ENCODE measurements at regions not wholly inside any gene's neighbourhood (a gene's known extent, or its start where the extent isn't known, plus 50 kb on each side); places are given as distances from the start of the nearest gene placed in this dataset.

DNA sequence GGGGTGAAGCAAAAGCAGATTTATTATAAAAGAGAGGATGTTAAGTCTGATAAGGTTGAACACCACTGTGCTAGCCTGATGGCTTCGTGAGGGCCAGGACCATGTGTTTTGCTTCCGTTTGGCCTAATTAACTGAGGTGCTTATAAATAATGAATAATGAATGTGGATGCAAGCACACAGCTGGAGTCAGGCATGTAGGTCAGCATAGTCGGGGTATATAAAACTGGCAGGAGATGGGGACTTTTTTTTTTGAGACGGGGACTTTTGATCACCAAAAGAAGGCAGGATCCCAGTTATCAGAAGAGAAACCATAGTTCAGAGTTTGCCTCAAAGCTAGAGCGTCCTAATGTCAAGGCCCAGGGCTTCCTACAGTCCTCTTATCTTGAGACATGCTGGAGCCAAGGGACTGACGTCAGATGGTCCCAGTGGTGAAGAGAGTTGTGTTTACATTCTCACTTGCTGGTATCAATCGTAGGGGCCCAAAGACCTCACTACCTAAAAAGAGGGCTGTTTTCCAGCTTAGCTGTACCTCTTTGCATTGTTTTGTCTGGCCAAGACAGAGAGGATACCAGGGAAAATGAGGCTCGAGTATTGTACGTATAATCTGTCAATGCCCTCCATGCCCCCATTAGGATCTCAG lies 50.4 kb downstream of the RTL9 start:
- no peak for DNase-seq (ENCODE audit: low read depth in 2 of 2)

DNA sequence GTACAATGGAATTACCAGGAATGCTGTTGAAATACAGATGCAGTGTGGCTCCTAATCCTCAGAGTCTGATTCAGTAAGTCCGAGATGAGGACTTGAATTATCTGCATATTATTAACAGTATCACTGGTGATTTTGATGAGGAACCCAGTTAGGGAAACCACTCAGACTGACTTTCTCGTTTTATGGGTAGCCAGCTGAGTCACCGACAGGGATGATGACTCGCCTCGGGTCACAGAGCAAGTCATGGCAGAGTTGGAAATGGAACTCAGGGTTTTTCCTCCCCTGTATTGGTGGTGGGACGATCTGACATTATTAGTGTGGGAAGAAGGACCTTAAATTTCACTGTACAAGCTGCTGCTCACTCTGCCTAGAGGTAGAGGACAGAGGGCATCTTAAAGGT lies 51.3 kb downstream of the RTL9 start:
- DNase-seq (ENCODE audit: low read depth in 2 of 2): no peak

DNA sequence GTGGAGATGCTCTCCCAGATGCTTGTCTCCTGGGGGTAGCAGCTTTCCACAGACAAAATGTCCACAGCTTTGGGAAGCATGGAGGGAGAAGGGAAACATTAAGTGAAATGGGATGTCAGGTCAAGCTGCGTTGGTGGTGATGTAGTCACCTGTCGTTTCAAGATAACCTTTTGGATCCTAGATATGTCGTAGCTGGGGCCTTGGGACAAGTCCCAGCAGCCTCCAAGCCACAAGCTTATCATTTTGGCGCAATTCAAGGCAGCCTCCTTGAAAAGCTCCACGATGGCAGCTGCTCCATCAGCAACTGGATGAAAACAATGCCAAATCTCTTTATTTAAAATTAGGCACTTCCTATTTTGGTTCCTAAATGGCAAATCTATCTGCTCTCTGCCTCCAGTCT lies 52.0 kb downstream of the RTL9 start:
- no peak for DNase-seq (ENCODE audit: low read depth in 2 of 2)

DNA sequence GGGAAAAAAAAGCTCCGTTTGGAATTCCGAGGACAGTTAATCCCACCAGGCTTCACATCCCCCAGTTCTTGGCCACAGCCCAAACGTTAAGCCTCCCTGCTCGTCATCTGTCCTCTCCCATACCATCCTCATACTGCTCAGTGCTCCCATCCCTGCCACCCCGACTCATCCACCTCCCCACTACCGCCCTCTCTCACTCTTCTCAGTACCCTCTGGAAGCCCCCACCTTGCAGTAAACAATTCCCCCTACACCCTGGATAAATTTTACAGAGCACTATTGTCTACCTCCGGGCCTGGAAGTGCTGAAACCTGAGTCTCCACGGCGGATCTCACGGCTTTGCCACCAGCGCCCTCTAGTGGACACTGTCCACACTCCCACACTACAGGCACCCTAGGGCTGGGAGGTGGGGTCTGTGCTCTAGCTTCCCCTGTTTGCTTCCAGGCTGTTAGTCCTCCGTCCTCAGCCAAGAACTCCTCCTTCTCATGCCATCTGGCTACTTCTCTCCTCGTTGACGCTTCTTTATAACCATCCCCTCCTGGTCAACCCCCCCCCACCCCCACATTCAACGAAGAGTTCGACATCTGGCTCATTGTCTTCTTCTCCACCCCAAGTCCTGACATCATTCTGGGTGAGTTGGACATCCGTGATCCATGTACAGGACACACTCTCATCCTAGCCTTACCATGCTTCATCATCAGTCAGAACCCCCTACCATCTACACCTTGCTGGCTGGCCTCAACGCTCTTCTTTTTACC lies 54.5 kb downstream of the RTL9 start:
- DNase-seq (ENCODE audit: low read depth in 2 of 2): peak; percentile 9 to 15

DNA sequence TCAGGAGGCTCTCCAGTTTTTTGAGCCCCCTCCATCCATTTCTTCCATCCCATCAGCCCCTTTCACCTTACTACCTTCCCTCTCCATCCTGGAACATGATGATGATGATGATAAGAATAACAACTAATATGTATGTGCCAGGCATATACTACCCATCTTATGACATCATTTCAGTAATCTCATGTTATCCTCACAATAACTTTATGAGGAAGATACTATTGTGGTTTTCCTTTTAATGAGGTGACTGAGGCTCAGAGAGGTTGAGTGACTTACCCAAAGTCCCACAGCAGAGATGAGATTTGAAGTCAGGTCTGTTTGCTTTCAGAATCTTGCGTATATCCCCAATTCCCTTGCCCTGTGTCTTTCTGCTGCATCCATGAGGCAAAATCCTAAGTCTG lies 55.1 kb downstream of the RTL9 start:
- no peak for DNase-seq (ENCODE audit: low read depth in 2 of 2)

DNA sequence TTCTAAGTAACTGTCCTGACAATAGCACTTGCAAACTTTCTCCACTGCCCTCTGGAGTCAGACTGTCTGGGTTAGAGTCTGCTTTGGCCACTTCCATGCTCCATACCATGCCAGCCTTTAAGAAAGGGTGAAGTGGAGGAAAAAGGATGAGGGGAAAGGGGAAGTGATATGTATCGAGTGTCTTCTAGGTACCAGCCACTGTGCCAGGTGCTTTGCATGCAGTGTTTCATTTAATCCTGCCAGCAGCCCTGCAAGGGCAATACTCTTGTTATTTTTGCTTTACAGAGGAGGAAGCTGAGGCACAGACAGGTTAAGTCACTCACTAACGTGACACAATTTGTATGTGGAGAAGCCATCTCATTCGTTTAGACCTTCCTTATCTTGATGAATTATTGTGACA lies 55.6 kb downstream of the RTL9 start:
- no peak for DNase-seq (ENCODE audit: low read depth in 2 of 2)

DNA sequence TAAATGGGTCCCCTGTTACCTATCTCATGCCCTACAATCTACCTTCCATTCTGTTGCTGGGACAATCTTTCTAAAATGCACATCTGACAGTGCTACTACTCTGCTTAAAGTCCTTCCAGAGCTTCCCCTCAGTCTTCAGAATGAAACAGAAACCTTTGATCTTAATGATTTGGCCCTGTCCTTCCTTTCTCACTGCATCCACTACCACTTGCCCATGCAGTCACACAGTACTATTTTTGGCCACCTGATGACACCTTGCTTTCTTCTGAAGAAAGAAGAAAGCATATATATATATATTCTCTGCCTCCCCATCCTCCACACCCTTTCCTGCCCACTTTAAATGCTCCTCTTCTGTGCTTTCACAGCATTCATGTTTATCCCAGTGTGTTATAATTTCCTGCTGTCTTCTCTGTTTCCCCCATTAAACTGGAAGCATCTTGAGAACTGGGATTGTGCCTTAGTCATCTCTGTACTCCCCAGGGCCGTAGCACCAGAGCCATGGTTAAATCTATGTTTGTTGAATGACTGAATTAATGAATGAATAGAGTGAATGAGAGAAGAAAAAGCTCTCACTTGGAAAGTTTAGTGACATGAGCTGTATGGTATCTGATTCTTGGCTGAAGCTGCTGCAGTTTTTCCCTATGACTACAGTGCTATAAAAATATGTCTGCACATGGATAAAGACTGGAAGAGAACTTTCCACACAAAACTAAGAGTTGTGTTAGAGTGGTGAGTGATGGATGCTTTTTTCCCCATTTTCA lies 56.2 kb downstream of the RTL9 start:
- no peak for DNase-seq (ENCODE audit: low read depth in 2 of 2)

DNA sequence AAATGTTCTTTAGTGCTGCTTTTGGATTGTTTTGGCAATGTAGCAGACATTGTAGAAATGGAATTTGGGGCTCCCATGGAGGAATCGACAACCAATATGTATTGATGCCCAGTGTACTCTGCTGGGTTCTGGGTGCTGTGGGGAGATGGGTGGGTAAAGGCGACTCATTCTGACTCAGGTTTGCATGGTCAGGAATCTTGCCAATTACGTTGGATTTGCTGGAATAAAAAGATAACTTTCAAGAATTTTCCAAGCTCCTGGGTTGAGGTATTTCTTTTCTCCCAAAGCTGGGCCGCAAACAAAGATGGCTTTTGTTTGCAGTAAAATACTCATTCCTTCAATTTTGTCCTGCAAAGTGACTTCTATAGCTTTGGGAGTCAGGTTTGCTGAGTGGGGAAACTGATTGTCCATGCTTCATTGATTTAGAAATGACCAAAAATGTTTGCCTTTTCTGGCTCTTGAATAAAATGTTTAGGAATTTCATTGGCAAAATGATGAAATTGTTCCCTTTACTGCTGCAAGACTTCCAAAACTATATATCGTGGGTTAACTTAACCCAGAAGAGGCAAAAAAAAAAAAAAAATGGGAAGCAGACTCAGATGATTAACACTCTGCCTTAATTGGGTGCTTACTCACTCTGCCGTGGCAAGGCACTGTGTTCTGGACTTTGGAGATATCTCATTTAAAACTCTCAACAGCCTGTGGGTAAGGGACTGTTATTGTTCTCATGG lies 57.0 kb downstream of the RTL9 start:
- no peak for DNase-seq (ENCODE audit: low read depth in 2 of 2)

DNA sequence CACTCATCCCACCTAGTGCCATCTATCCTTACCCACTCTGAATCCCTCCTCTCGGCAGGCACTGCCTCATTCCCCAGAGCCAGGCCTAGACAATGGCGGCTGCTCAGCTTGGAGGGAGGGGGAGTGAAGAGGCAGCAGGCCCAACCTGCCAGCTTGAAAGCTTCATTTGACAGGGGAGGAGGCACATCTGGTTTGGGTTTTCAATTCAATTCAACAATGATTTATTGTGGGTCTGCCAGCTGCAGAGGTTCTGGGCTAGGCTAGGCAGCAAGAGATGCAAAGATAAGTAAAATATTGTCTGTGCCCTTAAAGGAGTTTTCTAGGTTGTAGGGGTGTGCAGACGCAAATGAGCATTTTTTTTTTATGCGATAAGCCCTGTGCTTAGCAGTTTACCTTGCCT lies 58.5 kb downstream of the RTL9 start:
- no peak for DNase-seq (ENCODE audit: low read depth in 2 of 2)

DNA sequence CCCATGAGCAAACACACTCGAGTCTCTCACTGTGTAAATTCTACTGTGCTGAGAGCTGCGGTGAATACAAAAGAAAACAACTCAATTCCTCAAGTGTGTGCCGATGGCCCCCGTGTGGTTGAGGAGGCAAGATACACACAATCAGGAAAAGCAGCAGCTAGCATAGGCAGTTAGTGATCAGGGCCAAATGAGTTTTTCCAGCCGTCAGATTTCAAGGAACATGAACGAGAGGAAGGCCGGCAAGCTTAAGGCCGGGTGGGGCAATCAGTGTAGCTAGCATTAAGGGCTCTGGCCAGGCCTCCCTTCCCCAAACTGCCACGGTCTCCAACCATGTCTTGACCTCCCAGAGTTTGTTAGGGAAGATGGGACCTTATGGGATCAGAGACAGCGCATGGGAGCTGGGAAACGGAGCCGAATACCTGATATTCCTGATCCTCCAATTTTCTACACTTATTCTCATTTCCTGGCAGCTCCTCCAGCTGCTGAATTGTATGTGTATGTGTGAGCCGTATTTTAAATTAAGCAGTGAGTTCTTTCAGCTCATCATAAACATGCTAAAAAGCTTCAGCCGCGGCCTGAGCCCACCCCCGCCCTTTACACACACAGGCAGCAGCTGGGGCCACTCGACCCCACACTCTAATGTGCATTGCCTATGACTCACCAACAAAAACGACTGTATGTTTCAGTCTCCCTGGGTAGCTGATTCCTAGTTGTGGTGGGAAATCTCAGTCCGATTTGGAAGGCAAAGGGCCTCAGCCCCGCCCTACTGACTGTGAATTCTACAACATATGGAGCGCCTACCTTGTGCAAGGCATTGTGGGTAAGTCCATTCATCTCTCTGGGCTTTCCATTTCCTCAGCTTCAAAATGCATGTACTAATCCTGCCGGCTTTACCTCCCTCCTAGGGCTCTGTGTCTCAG lies 59.9 kb downstream of the RTL9 start:
- no peak for DNase-seq (ENCODE audit: low read depth in 2 of 2)

DNA sequence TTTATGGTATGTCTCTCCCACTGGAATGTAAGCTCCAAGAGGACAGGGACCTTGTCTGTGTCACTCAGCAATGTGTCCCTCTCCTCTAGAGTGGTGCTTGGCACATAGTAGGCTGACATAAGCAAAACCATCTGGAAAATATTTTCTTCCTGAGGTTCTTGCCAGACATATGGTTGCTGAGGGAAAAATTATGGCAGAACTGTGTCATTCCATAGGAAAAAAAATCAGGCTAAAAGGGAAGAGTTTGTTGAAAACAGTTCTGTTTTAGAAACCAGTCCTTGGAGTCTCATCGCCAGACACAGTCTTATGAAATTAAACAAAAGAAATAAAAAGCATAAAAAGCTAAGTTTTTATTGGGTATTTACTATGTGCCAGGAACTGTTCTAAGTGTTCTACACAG lies 60.9 kb downstream of the RTL9 start:
- DNase-seq (ENCODE audit: low read depth in 2 of 2): no peak

DNA sequence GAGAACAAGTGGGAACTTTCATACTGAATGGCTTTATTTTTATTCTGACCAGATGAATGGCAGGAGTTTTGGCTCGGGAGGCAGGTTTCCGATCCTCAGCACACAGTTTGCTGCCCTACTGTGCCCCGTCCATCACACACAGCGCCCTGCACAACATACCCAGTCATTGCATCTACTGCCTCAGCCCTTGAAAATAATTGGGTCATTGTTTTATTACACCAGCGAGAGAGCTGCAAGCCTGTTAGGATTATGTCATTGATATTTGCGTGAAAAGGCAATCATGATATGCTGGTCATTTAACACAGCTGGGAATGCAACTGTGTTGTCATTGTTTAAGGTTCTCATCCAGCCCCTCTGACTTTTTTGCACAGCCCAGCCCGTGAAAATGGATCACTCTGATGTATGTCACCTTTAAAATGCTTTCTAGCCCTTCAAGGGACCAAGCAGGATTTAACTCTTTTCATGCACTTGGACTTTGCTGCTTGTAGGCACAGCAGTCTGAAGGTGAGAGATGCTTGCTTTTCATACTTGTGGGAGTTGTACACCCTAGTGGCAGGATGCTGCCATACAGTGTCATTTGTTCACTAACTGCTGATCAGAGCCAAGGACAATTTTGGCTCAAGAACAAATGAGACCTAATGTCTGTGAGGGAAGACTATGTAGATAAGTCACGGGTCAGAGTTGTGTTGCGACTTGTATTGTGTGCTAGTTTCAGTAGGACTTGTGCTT lies 62.3 kb downstream of the RTL9 start:
- DNase-seq (ENCODE audit: low read depth in 2 of 2): no peak

DNA sequence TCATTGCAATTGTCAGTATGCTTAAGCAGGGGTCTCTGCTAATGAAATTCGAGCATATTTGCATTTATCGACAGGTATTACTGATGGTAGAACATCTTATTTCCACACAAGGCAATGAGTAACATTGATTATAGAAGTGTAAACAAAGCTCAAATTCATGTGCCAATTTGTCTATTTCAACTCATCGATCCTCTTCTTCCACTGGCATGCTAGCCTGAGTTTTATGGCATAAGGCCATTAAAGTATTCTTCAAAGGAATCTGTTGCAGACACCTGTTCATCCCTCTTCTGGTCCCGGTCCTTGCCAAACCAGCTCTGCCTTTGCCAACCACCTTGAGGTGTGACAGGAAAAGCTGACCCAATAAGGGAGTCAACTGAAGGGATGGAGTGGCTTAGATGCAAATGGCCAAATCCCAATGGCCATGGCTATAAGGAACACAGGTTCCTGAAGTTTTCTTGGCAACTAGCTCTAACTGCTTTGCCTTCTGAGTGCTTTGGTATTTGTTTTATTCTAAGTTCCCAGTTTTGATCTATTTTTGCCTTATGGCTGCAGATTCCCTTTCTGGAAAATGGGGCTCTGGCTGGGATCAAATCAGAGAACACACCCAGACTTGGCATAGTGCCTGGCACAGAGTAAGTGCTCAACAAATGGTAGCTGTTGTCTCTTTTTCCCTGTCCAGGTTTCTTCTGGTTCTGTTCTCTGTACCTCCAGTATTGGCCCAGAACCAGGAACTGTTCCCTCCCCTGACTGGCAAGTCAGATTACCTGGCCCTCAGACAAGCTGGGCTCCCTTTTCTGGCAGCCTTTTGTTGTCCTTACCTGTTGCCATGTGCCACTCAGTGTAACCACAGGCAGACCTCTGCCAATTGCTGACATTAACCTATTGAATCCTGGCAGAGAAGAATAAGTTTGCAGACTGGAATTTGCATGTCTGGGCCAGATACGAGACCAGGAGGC lies 63.1 kb downstream of the RTL9 start:
- DNase-seq (ENCODE audit: low read depth in 2 of 2): no peak

DNA sequence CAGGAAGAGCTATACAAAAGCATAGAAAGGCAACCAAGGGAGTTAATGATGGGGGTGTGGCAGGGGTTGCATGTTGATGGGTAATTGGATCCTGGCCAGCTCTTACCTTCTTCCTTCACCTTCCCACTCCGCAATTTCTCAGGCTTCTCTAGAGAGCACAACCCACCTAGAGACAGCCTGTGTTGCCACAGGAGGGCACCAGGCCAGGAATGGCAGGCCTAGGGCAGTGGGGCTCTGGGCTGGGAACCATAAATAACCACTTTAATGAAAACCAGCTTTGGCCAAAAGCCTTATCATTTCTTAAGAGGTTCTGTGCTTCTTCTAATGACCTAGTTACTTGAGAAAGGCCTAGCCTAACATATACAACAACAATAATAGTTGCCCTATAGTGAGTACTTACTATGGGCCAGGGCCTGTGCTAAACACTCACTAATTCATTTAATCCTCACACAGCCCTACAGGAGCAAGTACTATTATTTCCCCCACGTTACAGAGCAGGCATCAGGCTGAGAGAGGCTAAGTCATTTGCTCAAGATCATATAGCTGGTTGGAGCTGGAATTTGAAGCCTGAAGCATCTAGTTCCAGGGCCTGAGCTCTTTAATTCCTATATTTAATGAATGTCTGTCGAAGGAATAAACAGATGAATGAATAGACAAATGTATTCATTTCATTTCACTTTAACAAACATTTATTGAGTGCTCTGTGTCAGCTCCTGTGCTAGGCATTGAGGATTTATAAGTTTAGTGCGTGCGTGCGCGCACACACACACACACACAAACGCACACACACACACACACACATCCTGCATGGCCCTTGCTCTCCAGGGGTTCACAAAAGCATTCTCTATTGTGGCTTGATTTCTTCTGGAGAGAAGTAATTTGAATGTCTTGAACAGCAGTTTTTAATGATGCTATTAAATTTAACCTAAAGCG lies 66.8 kb downstream of the RTL9 start:
- no peak for DNase-seq (ENCODE audit: low read depth in 2 of 2)

DNA sequence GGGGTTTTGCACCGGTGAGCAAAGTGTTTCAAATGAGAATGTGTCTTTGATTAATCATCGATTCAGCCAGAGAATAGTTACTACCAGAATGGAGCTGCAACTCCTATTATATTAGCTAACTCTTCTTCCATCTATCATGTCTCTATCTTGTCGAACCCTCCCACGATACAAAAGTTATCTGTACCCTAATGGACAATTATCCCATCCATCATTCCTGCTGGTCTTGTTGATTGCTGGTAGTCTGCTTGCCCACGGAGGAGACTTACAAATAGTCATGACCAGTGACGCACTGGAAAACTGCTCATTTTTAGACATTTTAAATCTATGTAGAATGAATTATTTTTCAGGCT lies 67.5 kb downstream of the RTL9 start:
- DNase-seq (ENCODE audit: low read depth in 2 of 2): no peak

DNA sequence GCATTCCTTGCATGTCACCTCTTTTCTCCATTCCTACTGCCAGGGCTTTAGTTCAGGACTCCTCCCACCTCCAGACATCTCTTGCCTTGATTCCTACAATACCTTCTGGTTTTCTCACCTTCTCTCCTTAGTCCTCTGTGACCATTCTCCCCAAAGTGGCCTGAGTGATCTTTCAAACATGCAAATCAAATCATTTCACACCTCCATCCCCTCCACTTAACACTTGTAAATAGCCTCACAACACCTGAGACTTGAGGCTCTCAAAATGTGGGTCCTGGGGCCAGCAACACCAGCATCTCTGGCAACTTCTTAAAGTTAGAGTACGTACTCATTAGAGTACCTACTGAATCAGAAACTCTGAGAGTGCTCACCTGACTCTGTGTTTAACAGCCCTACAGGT lies 68.4 kb downstream of the RTL9 start:
- no peak for DNase-seq (ENCODE audit: low read depth in 2 of 2)

DNA sequence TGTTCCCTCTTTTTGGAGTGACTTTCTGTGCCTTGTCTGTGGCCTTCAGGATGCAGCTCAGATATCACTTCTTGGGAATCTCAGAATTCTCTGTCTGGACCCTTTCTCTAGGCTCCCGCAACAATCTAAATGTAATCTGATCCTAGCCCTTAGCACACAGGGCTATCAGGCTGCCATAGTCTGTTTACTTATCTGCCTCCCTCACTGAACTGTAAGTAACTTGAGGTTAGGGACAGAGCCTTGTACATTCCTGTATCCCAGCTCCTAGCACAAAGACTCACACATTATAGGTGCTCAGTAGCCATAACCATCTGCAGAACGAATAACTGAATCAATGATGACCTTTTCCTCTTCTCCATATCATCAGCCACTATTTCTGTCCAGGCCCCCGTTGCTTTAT lies 69.5 kb downstream of the RTL9 start:
- DNase-seq (ENCODE audit: low read depth in 2 of 2): no peak

DNA sequence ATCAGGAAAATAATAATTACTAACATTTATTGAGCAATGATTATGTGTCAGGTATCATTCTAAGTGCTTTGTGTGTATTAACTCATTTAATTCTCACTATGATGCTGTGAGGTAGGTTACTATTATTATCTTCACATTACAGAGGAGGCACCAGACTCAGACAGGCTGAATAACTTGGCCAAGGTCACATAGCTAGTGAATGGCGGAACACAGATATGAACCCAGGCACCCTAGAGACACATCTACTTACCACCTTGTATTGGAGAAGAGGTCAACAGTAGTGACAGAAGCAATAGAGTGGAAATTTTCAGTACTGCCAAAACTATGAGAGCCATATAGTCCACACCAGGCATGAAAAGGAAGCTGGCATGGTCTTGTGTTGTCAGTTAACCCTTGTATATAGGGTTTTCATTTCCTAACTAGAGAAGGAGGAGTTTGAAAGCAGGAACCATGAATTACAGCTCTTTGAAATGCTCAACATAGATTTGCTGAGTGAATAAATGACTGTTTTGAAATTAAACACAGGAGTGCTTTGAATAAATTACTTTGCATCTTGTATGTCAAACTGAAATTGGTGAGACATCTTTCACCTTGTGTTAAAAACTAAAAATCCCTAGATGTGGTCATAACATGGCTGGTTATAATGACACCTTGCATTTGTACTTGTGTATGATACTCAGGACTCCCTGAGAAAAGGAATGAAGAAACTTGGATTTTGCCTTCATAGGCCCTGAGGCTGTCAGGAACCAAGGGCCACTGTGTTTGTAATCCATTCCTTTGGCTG lies 71.8 kb downstream of the RTL9 start:
- DNase-seq (ENCODE audit: low read depth in 2 of 2): no peak
